Testis (tissue), 2 donors: ENCODE measurements at regions not wholly inside any gene's neighbourhood (a gene's known extent, or its start where the extent isn't known, plus 50 kb on each side); places are given as distances from the start of the nearest gene placed in this dataset.

Experiments used
- CTCF ChIP-seq, 3 experiments: fragments of 450-650 bp in 2 of 3; fragments of 200-600 bp in 1 of 3; sonication (generic) in 1 of 3; IDR thresholded peaks; one replicate each; pipeline ENCODE4 v1.5.1; 2016 to 2019; ENCODE audit warnings: antibody characterized with exemption in 3 of 3, mild to moderate bottlenecking in 2 of 3, moderate library complexity in 1 of 3
- POLR2A ChIP-seq: fragments of 450-650 bp; IDR thresholded peaks from one replicate; pipeline ENCODE4 v1.6.1; 2017; ENCODE audit warnings: antibody characterized with exemption, mild to moderate bottlenecking, moderate library complexity

GRCh38 chr5:2910401-2911175, 159.1 kb upstream of the IRX2 start:
- TF ChIP-seq CTCF (IDR thresholded peaks at IDR 0.05) = no peak
- TF ChIP-seq POLR2A = no peak
